NCI-H1436 (cell line): ENCODE measurements at regions not wholly inside any gene's neighbourhood (a gene's known extent, or its start where the extent isn't known, plus 50 kb on each side); places are given as distances from the start of the nearest gene placed in this dataset.

Experiments used
- DNase-seq: peaks from one replicate; lab custom pipeline; 2025; lab: John Stamatoyannopoulos, UW

DNA sequence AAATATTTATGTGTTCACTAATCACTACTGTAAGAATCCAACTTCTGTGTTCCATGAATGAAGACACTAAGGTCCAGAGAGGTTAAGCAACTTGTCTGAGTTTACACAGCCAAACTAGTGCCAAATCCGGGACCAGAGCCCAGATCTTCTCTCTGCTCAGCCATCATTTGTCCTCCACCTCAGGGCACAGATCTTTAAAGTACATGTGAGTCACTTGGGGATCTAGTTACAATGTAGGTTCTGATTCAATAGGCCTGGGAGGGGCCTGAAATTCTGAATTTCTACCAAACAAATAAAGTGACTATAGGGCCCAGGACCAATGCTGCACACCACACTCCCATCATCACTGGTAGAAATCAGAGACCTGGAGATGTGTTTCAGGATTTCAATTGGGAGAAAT is 162.9 kb downstream of the GXYLT1 start:
- no peak for DNase-seq

DNA sequence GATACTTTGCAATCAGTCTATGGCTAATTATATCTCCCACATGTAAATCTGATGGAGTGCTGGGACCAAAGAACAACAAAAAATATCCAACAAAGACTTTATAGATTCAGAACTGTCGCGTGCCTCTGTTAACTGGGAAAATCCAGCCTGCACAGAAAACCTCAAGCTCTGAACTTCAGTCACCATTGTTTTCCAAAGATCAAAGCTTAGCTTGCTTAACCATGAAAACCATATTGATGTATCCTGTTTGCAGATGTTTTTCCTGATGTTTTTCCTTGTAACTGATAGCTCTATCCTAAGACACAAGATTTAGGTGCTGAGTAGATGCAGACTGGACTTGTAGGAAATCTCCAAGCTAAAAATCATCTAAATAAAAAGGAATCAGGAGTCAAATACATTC is 163.7 kb downstream of the GXYLT1 start:
- DNase-seq, result no peak

- DNase-seq, result no peak
Measured at GRCh38 chr12:41980390-41980789, 164.3 kb downstream of the GXYLT1 start.

DNA sequence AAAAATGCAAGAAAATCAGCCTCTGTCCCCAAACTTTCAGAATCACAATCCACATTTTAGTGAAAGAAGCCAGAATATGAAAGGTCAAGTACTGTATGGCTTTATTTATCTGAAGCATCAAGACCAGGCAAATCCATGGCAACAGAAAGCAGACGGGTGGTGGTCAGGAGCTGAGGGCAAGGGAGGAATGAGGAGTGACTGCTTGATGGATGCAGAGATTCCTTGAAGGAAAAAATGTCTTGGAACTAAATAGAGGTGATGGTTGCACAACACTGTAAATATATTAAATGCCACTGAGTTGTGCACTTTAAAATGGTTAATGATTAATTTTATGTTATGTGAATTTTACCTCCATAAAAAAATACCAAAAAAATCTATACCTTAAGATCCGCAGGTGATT is 165.1 kb downstream of the GXYLT1 start:
- no peak for DNase-seq

DNA sequence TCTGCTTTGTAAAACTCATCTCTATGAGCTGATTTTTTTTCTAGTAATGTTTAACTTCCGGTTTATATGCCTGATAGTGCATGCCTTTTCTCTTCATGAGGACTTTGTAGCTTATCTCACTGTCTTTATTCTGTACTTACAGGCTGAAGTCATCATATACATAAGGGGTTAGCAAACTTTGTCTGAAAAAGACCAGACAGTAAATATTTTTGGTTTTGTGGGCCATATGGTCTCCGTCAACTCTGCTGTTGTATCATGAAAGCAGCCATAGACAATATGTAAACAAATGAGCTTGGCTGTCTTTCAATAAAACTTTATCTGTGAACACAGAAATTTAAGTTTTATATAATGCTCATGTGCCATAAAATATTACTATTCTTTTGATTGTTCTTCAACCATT is 172.1 kb downstream of the GXYLT1 start:
- DNase-seq, result no peak

DNA sequence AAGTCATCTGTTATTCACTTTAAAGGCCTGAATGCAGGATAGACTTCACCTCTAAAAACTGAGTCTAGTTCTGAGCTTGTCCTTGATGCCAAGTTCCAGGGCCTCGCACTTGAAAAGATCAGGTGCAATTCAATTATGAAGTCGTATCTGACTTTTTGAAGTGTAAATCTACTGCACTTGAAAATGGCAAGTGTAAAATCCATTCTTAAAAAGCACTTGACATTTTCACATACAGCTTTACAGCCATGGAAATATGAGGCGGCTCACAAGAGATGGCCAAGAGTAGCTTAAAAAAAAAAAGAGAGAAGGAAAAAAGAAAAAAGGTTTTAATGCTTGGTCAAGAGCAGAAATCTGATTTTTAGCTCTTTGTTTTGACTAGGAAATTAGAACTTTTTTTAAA is 172.5 kb downstream of the GXYLT1 start:
- DNase-seq, result no peak

DNA sequence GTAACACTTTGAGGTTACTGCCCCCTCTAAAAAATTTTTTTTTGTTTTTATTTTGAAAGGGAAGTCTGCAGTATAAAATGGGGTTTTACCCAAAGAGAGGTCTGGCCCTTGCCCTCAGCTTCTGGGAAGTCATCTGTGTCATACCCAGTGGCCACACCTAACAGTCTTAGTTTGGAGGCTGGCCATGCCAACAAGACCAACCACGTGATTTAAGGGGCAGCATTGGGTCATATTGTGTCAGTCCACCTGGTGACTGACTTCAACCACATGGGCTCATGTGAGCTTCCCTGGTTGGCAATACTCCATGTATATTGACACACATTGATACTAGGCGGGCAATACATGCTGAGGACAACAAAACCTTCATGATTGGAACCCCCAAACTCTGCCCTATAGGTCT is 173.9 kb downstream of the GXYLT1 start:
- DNase-seq, result no peak

DNA sequence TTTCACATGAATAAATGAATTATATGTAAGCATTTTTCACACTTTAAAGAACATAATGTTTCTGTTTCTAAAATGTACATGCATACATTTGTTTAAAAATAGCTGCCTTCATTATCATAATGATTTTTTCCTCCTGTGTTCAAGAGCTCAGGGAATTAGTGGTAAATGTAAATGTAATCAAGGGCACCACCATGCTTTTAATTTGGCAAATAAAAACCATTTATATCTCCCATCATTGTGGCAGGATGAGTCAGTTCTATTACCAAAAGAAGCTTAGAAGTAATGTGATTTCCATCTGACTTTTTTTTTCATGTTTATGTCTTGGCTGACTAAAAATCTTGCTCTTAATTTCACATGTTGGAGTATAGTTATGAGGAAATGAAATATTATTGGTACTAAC is 176.1 kb downstream of the GXYLT1 start:
- DNase-seq, result no peak

- DNase-seq, result no peak
Measured at GRCh38 chr12:41967668-41968500, 176.8 kb downstream of the GXYLT1 start.

GRCh38 chr12:41966916-41967315 is 177.8 kb downstream of the GXYLT1 start:
- DNase-seq, result no peak

- no peak for DNase-seq
Measured at GRCh38 chr12:41966001-41966400, 178.7 kb downstream of the GXYLT1 start.

- no peak for DNase-seq
Measured at GRCh38 chr12:41963398-41963797, 181.3 kb downstream of the GXYLT1 start.

DNA sequence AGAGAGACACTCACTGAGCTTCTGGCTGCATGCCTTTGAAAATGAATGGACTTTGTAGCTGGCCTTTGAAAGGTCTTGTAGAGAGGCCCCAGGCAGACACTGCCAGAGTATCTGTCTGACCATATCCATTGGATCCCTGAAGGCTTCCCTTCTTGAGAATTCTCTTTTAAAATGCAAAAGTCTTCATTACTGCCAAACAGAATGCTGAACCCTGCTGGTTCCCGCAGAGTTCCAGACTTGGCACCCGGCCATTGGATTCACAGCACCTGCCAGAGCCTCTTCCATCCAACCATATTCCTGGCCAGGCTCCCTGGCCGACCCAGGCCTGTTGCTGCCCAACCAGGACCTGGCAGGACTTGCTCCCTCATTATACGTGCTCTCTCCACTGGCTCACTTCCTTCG is 182.5 kb downstream of the GXYLT1 start:
- DNase-seq, result no peak

DNA sequence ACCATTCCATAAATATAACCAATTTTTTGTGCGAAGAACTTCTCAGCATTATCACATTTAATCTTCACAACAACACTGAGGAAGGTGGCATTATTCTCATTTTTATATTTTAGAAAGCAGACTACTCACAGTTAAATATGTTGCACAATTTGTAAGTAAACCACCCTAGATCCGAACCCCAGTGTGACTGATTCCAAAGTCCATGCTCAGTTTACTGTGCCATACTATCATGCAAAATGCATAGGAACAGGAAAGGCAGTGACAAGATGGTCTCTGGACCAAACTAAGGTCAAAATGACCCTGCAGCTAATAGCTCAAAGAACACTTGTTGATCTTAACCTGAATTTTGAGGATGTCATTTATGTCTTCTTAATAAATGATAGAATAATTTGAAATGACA is 185.4 kb downstream of the GXYLT1 start:
- no peak for DNase-seq

- no peak for DNase-seq
Measured at GRCh38 chr12:41956353-41956752, 188.3 kb downstream of the GXYLT1 start.

DNA sequence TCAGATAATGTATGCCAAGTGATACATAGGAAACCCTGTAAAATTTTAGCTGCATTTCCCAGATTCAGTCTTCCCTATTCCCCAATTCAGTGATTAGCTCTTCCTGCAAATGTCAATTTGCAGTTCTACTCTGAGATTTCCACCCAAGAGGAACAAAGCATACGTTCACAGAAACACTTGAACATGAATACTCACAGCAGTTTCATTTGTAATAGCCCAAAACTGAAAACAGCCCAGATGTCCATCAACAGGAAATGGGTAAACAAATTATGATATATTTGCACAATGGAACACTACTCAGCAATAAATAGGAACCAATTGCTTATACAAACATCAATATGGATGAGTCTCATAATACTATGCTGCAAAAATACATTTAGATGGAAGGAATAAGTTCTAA is 194.2 kb downstream of the GXYLT1 start:
- DNase-seq, result no peak

DNA sequence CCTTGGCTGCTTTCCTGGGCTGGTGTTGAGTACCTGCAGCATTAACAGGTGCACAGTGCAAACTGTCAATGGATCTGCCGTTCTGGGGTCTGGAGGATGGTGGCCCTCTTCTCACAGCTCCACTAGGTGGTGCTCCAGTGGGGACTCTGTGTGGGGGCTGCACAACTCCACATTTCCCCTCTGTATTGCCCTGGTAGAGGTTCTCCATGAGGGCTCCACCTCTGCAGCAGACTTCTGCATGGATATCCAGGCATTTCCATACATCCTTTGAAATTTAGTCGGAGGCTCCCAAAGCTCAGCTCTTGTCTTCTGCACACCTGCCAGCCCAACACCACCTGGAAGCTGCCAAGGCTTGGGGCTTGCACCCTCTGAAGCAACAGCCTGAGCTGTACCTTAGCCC is 198.6 kb downstream of the GXYLT1 start:
- no peak for DNase-seq

GRCh38 chr12:41944216-41944615 is 200.5 kb downstream of the GXYLT1 start:
- DNase-seq, result no peak

GRCh38 chr12:41943671-41944070 is 201.0 kb downstream of the GXYLT1 start:
- DNase-seq, result no peak

- DNase-seq, result no peak
Measured at GRCh38 chr12:41942354-41942753, 202.3 kb downstream of the GXYLT1 start.

DNA sequence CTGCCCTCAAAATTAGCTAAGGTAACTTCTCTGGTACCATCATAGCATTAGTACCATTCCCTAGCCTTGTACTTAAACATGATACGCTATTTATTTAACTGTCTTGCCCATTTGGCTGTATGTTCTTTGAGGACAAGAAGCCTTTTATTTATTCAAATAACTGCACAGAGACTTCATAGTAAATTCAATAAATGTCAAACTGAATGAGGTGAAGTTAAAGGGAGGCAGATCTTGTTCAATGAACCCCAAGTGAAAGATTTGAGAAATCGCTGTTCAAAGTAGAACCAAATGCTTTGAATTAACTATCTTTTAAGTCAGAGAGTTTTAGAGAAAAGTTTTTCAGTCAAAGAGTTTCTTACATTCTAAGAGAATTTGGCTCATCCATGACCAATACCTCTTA is 203.6 kb downstream of the GXYLT1 start:
- no peak for DNase-seq

DNA sequence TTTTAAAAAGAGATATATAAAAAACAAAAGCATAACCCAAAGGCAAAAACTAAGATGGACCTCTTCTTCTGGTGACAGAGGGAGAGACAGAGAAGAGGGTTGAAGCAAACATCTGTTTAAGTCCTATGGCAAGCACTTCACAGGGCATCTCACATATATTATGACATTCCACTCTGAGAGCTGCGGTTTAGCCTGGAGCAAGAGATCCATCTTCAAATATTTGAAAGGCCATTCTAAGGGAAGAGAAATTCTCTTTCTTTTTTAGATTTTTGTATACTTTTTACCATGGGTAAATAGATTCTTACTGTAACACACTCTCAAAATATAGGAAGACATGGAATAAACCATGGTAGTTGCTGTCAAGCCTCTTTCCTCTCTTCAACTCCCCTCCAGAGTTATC is 204.1 kb downstream of the GXYLT1 start:
- DNase-seq, result no peak

- DNase-seq, result no peak
Measured at GRCh38 chr12:41936333-41936732, 208.3 kb downstream of the GXYLT1 start.

DNA sequence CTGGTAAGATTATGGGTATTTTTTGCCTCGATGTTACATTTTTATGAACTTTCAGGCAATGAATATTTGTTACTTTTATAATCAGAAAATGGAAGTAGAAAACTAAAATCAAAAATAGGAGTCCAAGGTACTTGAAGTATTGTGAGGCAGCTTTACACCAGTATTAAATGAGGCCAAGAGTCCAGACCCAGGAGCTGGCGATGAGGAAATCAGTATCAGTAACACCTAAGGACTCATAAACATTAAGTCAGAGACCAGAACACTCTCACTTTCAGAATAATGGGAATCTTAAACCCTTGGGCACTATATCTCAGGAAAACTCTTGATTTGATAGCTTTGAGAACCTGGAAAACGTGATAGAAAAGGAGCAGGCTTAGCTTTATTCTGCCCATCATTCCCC is 208.8 kb downstream of the GXYLT1 start:
- DNase-seq, result no peak
